D721Med (cell line): ENCODE measurements at regions not wholly inside any gene's neighbourhood (a gene's known extent, or its start where the extent isn't known, plus 50 kb on each side); places are given as distances from the start of the nearest gene placed in this dataset.

Experiments used
- DNase-seq: peaks from one replicate; pipeline ENCODE4 v3.0.0; 2011; ENCODE audit warnings: low spot score; ENCODE audit not compliant: insufficient read length
- FAIRE-seq: peaks from 2 replicates; lab custom pipeline; 2011; peaks lifted over from hg19 to GRCh38; lab: Jason Lieb, UNC
- CTCF ChIP-seq: IDR thresholded peaks from 2 replicates; pipeline ENCODE4 v1.5.1; 2012; ENCODE audit warnings: mild to moderate bottlenecking, control low read depth; ENCODE audit not compliant: insufficient read depth; ENCODE audit errors: missing control alignments

DNA sequence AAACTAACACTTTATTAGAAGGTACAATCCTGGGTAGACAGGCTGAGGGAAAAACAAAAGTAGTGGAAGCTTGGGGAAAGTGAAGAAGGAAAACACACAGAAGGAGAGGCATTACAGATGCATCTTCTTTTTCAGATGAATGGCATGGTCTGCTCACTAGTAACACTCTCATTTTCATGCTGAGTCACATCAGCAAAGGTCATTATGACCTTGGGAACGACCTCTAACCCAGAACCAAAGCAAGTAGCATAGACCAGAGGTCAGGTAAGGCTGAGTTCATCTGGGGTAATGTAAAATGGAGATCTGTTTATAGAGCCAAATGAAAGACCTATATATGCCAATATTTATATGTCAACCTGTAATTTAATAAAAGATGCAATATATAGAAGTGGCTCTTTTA is 294.4 kb upstream of the LRRTM4 start:
- no peak for TF ChIP-seq CTCF
- no peak for FAIRE-seq
- no peak for DNase-seq

- DNase-seq (no peak), FAIRE-seq (no peak)
- no peak for TF ChIP-seq CTCF
Measured at GRCh38 chr2:77818186-77818585, 296.0 kb upstream of the LRRTM4 start.

DNA sequence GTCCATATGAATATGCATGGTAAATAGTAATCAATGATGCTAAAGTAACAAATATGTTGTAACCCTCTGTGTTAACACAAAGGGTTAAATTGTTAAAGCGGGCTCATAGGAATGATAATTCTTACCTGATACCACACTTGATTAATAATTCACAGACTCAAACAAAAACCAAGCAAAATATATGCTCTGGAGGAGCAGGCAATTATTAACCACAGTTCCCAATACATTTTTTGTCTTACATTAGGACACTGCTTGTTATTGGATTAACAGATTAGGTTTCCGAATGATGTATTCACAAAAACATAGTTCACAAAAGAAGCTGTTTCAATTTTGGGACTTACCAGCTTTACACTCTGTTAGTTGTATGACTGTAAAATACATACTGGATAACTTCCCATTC is 300.9 kb upstream of the LRRTM4 start:
- FAIRE-seq (no peak), DNase-seq (no peak)
- no peak for TF ChIP-seq CTCF

GRCh38 chr2:77831060-77831459 is 308.9 kb upstream of the LRRTM4 start:
- no peak for DNase-seq
- TF ChIP-seq CTCF = no peak
- no peak for FAIRE-seq

GRCh38 chr2:77831471-77831870 is 309.3 kb upstream of the LRRTM4 start:
- DNase-seq (no peak), FAIRE-seq (no peak)
- TF ChIP-seq CTCF = no peak

GRCh38 chr2:77831898-77832297 is 309.7 kb upstream of the LRRTM4 start:
- no peak for TF ChIP-seq CTCF
- FAIRE-seq (no peak), DNase-seq (no peak)

DNA sequence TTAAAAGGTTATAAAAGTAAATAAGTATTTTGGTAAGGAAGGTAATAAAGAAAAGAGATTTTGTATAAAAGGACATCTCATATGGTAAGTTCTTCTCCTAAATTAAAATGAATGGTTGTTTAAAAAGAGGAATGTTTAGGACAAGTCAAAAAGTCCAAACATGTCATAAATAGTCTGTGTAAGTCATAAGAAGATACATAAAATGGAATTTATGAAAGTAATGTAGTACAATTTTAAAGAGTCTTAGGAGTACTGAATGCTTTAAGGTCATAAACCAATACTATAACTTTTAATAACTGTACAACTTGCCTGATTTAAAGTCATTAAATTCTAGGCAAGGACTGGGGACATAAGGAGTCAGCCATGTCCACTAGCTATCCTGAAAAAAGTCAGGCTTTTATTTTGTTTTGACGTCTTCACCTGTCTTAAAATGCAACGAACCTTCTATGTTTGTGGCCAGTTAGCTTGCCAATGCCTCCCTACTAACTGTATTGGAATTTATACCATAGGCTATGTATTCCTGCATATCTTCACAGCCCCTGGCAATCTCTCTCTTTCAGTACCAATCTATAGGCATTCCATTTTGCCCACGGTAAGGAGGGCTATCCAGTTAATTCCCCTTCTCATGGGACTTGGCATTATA is 312.3 kb upstream of the LRRTM4 start:
- no peak for TF ChIP-seq CTCF
- DNase-seq (no peak), FAIRE-seq (no peak)
